Mucosa of descending colon (tissue), 3 donors: ENCODE measurements at regions not wholly inside any gene's neighbourhood (a gene's known extent, or its start where the extent isn't known, plus 50 kb on each side); places are given as distances from the start of the nearest gene placed in this dataset.
"Not testable (repeated sequence)": the region's sequence is repeated elsewhere in the genome, so short reads cannot be mapped to it uniquely, and the experiment has no call there.

Experiments used
- ATAC-seq: fragments of 200-7000 bp; cut with Tn5 transposase; one replicate; pipeline ENCODE4 v1.9.1; 2020; ENCODE audit warnings: mild to moderate bottlenecking, moderate library complexity
- DNase-seq, 3 donors: peaks; one replicate each; pipeline ENCODE4 v3.0.0-alpha.2; 2020
- H3K36me3 ChIP-seq: fragments of 200-600 bp; one replicate; pipeline ENCODE4 v1.8.0; 2021; ENCODE audit warnings: low read depth, mild to moderate bottlenecking
- H3K4me1 ChIP-seq: fragments of 200-600 bp; one replicate; pipeline ENCODE4 v1.8.0; 2021; ENCODE audit warnings: low read depth, mild to moderate bottlenecking
- H3K4me3 ChIP-seq: fragments of 200-600 bp; one replicate; pipeline ENCODE4 v1.8.0; 2021; ENCODE audit warnings: mild to moderate bottlenecking
- H3K9me3 ChIP-seq: fragments of 200-600 bp; one replicate; pipeline ENCODE4 v1.8.0; 2021; ENCODE audit warnings: mild to moderate bottlenecking
- CTCF ChIP-seq: fragments of 200-600 bp; IDR thresholded peaks from one replicate; pipeline ENCODE4 v1.8.0; 2022; ENCODE audit warnings: antibody characterized with exemption, mild to moderate bottlenecking
- intact Hi-C, 2 donors: fragments of 100-400 bp; cut with DNase I in 1 of 2; cut with micrococcal nuclease in 1 of 2; formaldehyde crosslinking; loops; one replicate each; pipeline versions ENCODE4 v1.11.0 to v1.11.1; 2022; cut with DNase I, micrococcal nuclease
- donor health status: DM: no; HTN: no; CAD: no; lungs with moderate emphysema.
- donor health status: DM: no; HTN: no; CAD: no.
- donor health status: DM: no; HTN: yes; CAD: no.

- ATAC-seq: no peak
- no peak for DNase-seq
- H3K9me3 ChIP-seq: no peaks in the 10 kb centered on the region
- no peaks in the 10 kb centered on the region for H3K36me3 ChIP-seq
- no peak for TF ChIP-seq CTCF
- H3K4me3 ChIP-seq: no peak overlapping the region
- no peaks in the 10 kb centered on the region for H3K4me1 ChIP-seq
- intact Hi-C loops: no loop called here
These were observed 74.8 kb upstream of the PLCB4 start for GRCh38 chr20:8994045-8994444.

- DNase-seq: no peak
- Histone ChIP-seq H3K36me3 (no peaks in the 10 kb centered on the region), H3K9me3 (no peaks in the 10 kb centered on the region), H3K4me3 (no peak overlapping the region), H3K4me1 (no peaks in the 10 kb centered on the region)
- ATAC-seq: no peak
- intact Hi-C loops: no loop called here
- TF ChIP-seq CTCF: no peak
These were observed 73.1 kb upstream of the PLCB4 start for GRCh38 chr20:8995761-8996160.

- intact Hi-C loops: no loop called here
- DNase-seq: no peak
These were observed 71.9 kb upstream of the PLCB4 start for GRCh38 chr20:8996817-8997512.

GRCh38 chr20:8997701-8998117 lies 71.2 kb upstream of the PLCB4 start:
- Histone ChIP-seq H3K4me3 (no peak overlapping the region), H3K36me3 (no peaks in the 10 kb centered on the region), H3K9me3 (no peaks in the 10 kb centered on the region), H3K4me1 (no peaks in the 10 kb centered on the region)
- DNase-seq: no peak
- TF ChIP-seq CTCF: no peak
- intact Hi-C loops: no loop called here
- no peak for ATAC-seq

More at GRCh38 chr20:8996817-8997512, 71.9 kb upstream of the PLCB4 start:
- ATAC-seq: no peak
- H3K9me3 ChIP-seq: no peaks in the 10 kb centered on the region
- no peaks in the 10 kb centered on the region for H3K4me1 ChIP-seq
- no peaks in the 10 kb centered on the region for H3K36me3 ChIP-seq
- H3K4me3 ChIP-seq: no peak overlapping the region
- no peak for TF ChIP-seq CTCF

- no peak for ATAC-seq
- intact Hi-C loops: no loop called here
- H3K36me3 ChIP-seq: no peaks in the 10 kb centered on the region
- TF ChIP-seq CTCF: no peak
- no peak for DNase-seq
- no peak overlapping the region for H3K4me3 ChIP-seq
- H3K4me1 ChIP-seq: no peaks in the 10 kb centered on the region
- no peaks in the 10 kb centered on the region for H3K9me3 ChIP-seq
These were observed 57.8 kb upstream of the PLCB4 start for GRCh38 chr20:9011121-9011520.

GRCh38 chr20:9015232-9015983 lies 53.5 kb upstream of the PLCB4 start:
- DNase-seq, H3K4me1 ChIP-seq, ATAC-seq, intact Hi-C loops, H3K36me3 ChIP-seq, H3K9me3 ChIP-seq, H3K4me3 ChIP-seq: not testable (repeated sequence)
